ENCODE measurements at regions not wholly inside any gene's neighbourhood (a gene's known extent, or its start where the extent isn't known, plus 50 kb on each side); places are given as distances from the start of the nearest gene placed in this dataset.

- TF ChIP-seq YY1 (IDR thresholded peaks at IDR 0.05; ENCODE audit: insufficient read depth, insufficient read length) (no peak), SUZ12 (IDR thresholded peaks at IDR 0.05; ENCODE audit: extremely low read depth, insufficient read depth, insufficient read length) (no peak), ZNF274 (IDR thresholded peaks at IDR 0.05; ENCODE audit: low read depth, low read length) (no peak)
Measured at GRCh38 chr5:101260857-101261256, 357.8 kb upstream of the ST8SIA4 start.
